K562 (cell line): ENCODE measurements at regions not wholly inside any gene's neighbourhood (a gene's known extent, or its start where the extent isn't known, plus 50 kb on each side); places are given as distances from the start of the nearest gene placed in this dataset.

Experiments used
- ATAC-seq: fragments of 200-7000 bp; cut with Tn5 transposase; 3 replicates; pipeline ENCODE4 v1.9.1; 2020; ENCODE audit warnings: moderate library complexity
- BruUV-seq: library from RNA; stranded (reverse); fragments of 400-500 nt; replicated peaks from 2 replicates; lab custom pipeline; 2021; lab: Mats Ljungman, UMichigan
- CTCF ChIA-PET: fragments of 300-600 bp; formaldehyde crosslinking; extraction: SDS; loops from one replicate; lab custom pipeline; 2021; ENCODE audit warnings: low intra/inter-chr PET ratio; lab: Yijun Ruan, JAX
- POLR2A ChIA-PET: fragments of 300-600, 350-650 bp; sonication (Branson Sonifier 250); formaldehyde crosslinking; extraction: SDS; loops from one replicate; lab custom pipeline; 2021; ENCODE audit warnings: antibody characterized with exemption, inconsistent platforms; lab: Yijun Ruan, JAX
- DNase-seq, 4 experiments: peaks; one replicate each; pipeline versions ENCODE4 v3.0.0 to v3.0.0-alpha.2; 2011 to 2018; ENCODE audit warnings: low spot score in 3 of 4, mixed read lengths in 3 of 4; ENCODE audit errors: extremely low read depth in 1 of 4
- FAIRE-seq: peaks from 2 replicates; lab custom pipeline; 2011; peaks lifted over from hg19 to GRCh38; lab: Jason Lieb, UNC
- H2AFZ ChIP-seq: 2 replicates; pipeline ENCODE4 v1.6.0; 2011; ENCODE audit warnings: low read depth, low read length, control low read depth, inconsistent platforms
- H3K27ac ChIP-seq: fragments of 200-600 bp; 3 replicates; pipeline ENCODE4 v1.8.0; 2011; ENCODE audit warnings: low read depth, mild to moderate bottlenecking, control low read depth, inconsistent platforms, low read length, moderate library complexity, mixed read lengths; ENCODE audit errors: extremely low read depth
- H3K27me3 ChIP-seq, 2 experiments: fragments of 300-600 bp in 1 of 2; 2 replicates in 1 of 2; 3 replicates in 1 of 2; pipeline versions ENCODE4 v1.6.0 to v1.8.0; 2011; ENCODE audit warnings: inconsistent platforms in 2 of 2, low read length in 2 of 2, mild to moderate bottlenecking in 1 of 2, mixed read lengths in 1 of 2, moderate library complexity in 1 of 2; ENCODE audit not compliant: control insufficient read depth in 2 of 2, insufficient read depth in 2 of 2
- H3K36me3 ChIP-seq: fragments of 300-600 bp; 3 replicates; pipeline ENCODE4 v1.8.0; 2011; ENCODE audit warnings: mild to moderate bottlenecking, low read length, inconsistent platforms; ENCODE audit not compliant: control insufficient read depth, insufficient read depth
- H3K4me1 ChIP-seq, 2 experiments: fragments of 200-600 bp in 1 of 2; replicated peaks in 1 of 2; 2 replicates in 1 of 2; 3 replicates in 1 of 2; pipeline versions ENCODE4 v1.5.1 to v1.8.0; 2011; ENCODE audit warnings: inconsistent platforms in 2 of 2, low read length in 2 of 2, mild to moderate bottlenecking in 1 of 2, mixed read lengths in 1 of 2, moderate library complexity in 1 of 2; ENCODE audit not compliant: control insufficient read depth in 2 of 2, insufficient read depth in 2 of 2
- H3K4me2 ChIP-seq: 2 replicates; pipeline ENCODE4 v1.6.1; 2011; ENCODE audit warnings: low read length, control low read depth, inconsistent platforms, mixed read lengths; ENCODE audit not compliant: insufficient read depth
- H3K4me3 ChIP-seq: fragments of 200-600 bp; sonication (generic), shearing (Covaris generic); 2 replicates; pipeline ENCODE4 v1.5.1; 2016; ENCODE audit warnings: control low read depth, inconsistent platforms
- H3K79me2 ChIP-seq: fragments of 200-600 bp; 3 replicates; pipeline ENCODE4 v1.8.0; 2011; ENCODE audit warnings: low read length, inconsistent platforms; ENCODE audit not compliant: control insufficient read depth, insufficient read depth
- H3K9ac ChIP-seq, 2 experiments: 2 replicates each; pipeline versions ENCODE4 v1.6.0 to v1.6.1; 2011; ENCODE audit warnings: low read depth in 2 of 2, low read length in 2 of 2, control low read depth in 1 of 2, inconsistent platforms in 1 of 2, mild to moderate bottlenecking in 1 of 2, mixed read lengths in 1 of 2; ENCODE audit not compliant: insufficient read depth in 1 of 2
- H3K9me1 ChIP-seq: one replicate; pipeline ENCODE4 v1.6.0; 2011; ENCODE audit warnings: inconsistent platforms, mild to moderate bottlenecking, low read length, moderate library complexity; ENCODE audit not compliant: control insufficient read depth, insufficient read depth
- H3K9me3 ChIP-seq: replicated peaks from 2 replicates; pipeline ENCODE4 v1.5.1; 2011; ENCODE audit warnings: low read depth, low read length, inconsistent platforms; ENCODE audit not compliant: control insufficient read depth, insufficient read depth
- H4K20me1 ChIP-seq: replicated peaks from 2 replicates; pipeline ENCODE4 v1.6.1; 2011; ENCODE audit warnings: low read length, inconsistent platforms, mixed read lengths; ENCODE audit not compliant: control insufficient read depth, insufficient read depth
- HES1 ChIP-seq: fragments of 450-650 bp; IDR thresholded peaks from 2 replicates; pipeline ENCODE4 v1.6.1; 2016; ENCODE audit warnings: low read depth, mild to moderate bottlenecking, moderate library complexity
- NFIX ChIP-seq: fragments of 250-450 bp; sonication (Bioruptor Pico); IDR thresholded peaks from 2 replicates; pipeline ENCODE4 v1.4.0; 2020; ENCODE audit warnings: low read depth, mild to moderate bottlenecking, moderate library complexity
- PTTG1 ChIP-seq: fragments of 450-650 bp; IDR thresholded peaks from 2 replicates; pipeline ENCODE4 v1.6.1; 2016; ENCODE audit warnings: low read depth, mild to moderate bottlenecking, missing genetic modification characterization, missing compliant biosample characterization
- SMAD2 ChIP-seq: fragments of 150-350 bp; IDR thresholded peaks from 2 replicates; pipeline ENCODE4 v1.6.1; 2014; ENCODE audit warnings: low read depth, mild to moderate bottlenecking, low read length
- ZNF232 ChIP-seq: sonication (generic); formaldehyde crosslinking; IDR thresholded peaks from 2 replicates; pipeline ENCODE4 v1.8.0; 2022; ENCODE audit warnings: mild to moderate bottlenecking, missing genetic modification reagents
- ZNF512 ChIP-seq: IDR thresholded peaks from 2 replicates; pipeline ENCODE4 v1.6.1; 2016; ENCODE audit warnings: missing genetic modification characterization, missing compliant biosample characterization
- ZNF77 ChIP-seq: fragments of 250-450 bp; sonication (Bioruptor Pico); IDR thresholded peaks from 2 replicates; pipeline ENCODE4 v1.5.0; 2020
- WGBS: fragments of 100-300 bp; shearing (Covaris generic); methylation state at CpG from one replicate; pipeline ENCODE4 v1.1.6; 2016; ENCODE audit warnings: low coverage, mixed read lengths; ENCODE audit not compliant: insufficient coverage; ENCODE audit errors: missing lambda C conversion rate; 5-methylcytosine and 5-hydroxymethylcytosine counted together
- in situ Hi-C: fragments of 300-500 bp; cut with MboI; formaldehyde crosslinking; loops from 4 replicates; pipeline ENCODE4 v1.15.0; 2018; ENCODE audit warnings: inconsistent platforms, mixed read lengths
- intact Hi-C: fragments of 100-400 bp; cut with micrococcal nuclease; formaldehyde crosslinking; loops from 2 replicates; pipeline ENCODE4 v1.14.2; 2022

GRCh38 chr13:24107955-24108614 lies 52.4 kb upstream of the SPATA13 start:
- ATAC-seq: no peak
- H3K27ac ChIP-seq: no peak overlapping the region
- no peak overlapping the region for H3K9ac ChIP-seq
- H3K9me1 ChIP-seq: no peaks in the 10 kb centered on the region
- no peak for DNase-seq
- ChIA-PET POLR2A (no interaction called here), CTCF (no interaction called here)
- no peaks in the 10 kb centered on the region for H3K36me3 ChIP-seq
- H3K4me1 ChIP-seq: no peaks in the 10 kb centered on the region
- H3K4me3 ChIP-seq: no peak overlapping the region
- no peak overlapping the region for H2AFZ ChIP-seq
- no peak overlapping the region for H3K4me2 ChIP-seq
- no peaks in the 10 kb centered on the region for H3K9me3 ChIP-seq
- FAIRE-seq: no peak
- intact Hi-C loops (no loop called here), in situ Hi-C loops (no loop called here)
- H4K20me1 ChIP-seq: no peaks in the 10 kb centered on the region
- 1% methylated on average over 16 of the region's 16 CpGs for WGBS
- no peaks in the 10 kb centered on the region for H3K79me2 ChIP-seq
- no TSS peak for BruUV-seq
- TF ChIP-seq ZNF512: no peak
- TF ChIP-seq ZNF232 (CRISPR knock-in tag): no peak
- TF ChIP-seq HES1: no peak
- no peak for TF ChIP-seq PTTG1
- no peak for TF ChIP-seq SMAD2
- no peak for TF ChIP-seq ZNF77 (CRISPR knock-in tag)
- no peak for TF ChIP-seq NFIX (CRISPR knock-in tag)
- peaks cover 0 to 4% of the 10 kb centered on the region in 2 experiments; a peak in 1 of 5 replicates for H3K27me3 ChIP-seq
